ENCODE measurements at regions not wholly inside any gene's neighbourhood (a gene's known extent, or its start where the extent isn't known, plus 50 kb on each side); places are given as distances from the start of the nearest gene placed in this dataset.

DNA sequence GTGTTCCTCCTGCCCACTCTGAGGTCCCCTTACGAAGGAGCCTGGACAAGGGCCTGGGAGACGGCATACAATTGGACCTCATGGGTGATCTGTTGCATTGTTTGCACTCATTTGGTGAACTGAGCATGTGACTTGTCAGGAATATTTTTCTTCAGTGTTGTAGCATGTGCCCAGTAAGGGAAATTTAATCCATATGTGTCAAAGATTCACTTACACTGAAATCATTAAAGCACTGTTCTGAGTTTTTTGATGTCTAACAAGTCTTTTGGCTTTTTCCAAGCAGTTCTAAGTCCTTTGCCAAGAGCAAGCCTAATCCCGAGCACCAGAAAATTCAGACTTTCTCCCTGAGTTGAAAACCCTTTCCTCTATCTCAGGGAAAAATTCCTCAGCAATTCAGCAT lies 61.6 kb upstream of the RPS23 start:
- Histone ChIP-seq H3K4me3 (no peak overlapping the region), H3K27ac (peak overlapping the region in 1 of 12 donors; percentile 19), H3K4me1 (peaks cover 0 to 37% (median 7%) of the 10 kb centered on the region in 12 donors), H3K36me3 (no peaks in the 10 kb centered on the region), H3K27me3 (no peaks in the 10 kb centered on the region), H3K9me3 (no peaks in the 10 kb centered on the region)
- intact Hi-C loops (cut with DNase I) = loop anchor here in 1 of 10 donors (10.0 kb wide), 2 partner anchors 305 to 455 kb away; no protein-coding TSS in a partner anchor
- no peak for ATAC-seq
- no peak for TF ChIP-seq POLR2A (IDR thresholded peaks at IDR 0.05)
- TF ChIP-seq, protein P1, sequence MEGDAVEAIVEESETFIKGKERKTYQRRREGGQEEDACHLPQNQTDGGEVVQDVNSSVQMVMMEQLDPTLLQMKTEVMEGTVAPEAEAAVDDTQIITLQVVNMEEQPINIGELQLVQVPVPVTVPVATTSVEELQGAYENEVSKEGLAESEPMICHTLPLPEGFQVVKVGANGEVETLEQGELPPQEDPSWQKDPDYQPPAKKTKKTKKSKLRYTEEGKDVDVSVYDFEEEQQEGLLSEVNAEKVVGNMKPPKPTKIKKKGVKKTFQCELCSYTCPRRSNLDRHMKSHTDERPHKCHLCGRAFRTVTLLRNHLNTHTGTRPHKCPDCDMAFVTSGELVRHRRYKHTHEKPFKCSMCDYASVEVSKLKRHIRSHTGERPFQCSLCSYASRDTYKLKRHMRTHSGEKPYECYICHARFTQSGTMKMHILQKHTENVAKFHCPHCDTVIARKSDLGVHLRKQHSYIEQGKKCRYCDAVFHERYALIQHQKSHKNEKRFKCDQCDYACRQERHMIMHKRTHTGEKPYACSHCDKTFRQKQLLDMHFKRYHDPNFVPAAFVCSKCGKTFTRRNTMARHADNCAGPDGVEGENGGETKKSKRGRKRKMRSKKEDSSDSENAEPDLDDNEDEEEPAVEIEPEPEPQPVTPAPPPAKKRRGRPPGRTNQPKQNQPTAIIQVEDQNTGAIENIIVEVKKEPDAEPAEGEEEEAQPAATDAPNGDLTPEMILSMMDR (IDR thresholded peaks at IDR 0.05) = no peak
- DNase-seq = no peak
- 90 to 95% (median 92%) methylated on average over 3 of the region's 3 CpGs for WGBS, 4 donors

DNA sequence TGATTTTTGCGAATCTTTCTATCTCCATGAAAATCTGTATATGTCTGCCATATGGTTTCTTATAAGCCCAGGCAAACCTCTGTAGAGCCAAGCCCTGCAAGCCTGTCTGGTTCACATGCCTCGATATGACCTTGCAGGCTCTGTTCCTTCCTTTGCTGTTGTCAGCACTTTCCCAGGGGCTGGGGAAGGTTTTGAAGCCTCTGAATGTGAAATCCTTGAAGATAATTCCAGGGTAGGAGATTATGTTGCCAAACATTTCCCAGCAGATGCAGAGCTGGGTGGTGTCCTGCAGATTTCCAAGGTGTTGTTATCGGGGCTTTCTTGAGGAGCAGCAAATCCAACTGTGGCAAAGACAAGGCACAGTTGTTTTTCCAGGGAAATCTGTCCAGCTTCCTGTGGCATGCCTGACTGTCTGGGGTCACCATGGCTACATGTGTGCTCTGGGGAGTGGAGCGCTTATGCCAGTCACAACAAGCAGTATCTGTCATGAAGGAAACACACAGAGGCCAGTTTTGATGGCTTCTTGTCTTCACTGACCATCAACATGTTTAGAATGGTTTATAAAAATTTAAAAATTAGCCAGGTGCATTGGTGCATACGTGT lies 60.7 kb upstream of the RPS23 start:
- intact Hi-C loops (cut with DNase I) = no loop called here
- DNase-seq (no peak), ATAC-seq (no peak)
- Histone ChIP-seq H3K4me3 (no peak overlapping the region), H3K27me3 (no peaks in the 10 kb centered on the region), H3K9me3 (no peaks in the 10 kb centered on the region), H3K36me3 (no peaks in the 10 kb centered on the region), H3K27ac (no peak overlapping the region), H3K4me1 (peaks cover 0 to 46% (median 14%) of the 10 kb centered on the region in 12 donors)
- TF ChIP-seq, protein P1 (IDR thresholded peaks at IDR 0.05) = no peak
- TF ChIP-seq POLR2A (IDR thresholded peaks at IDR 0.05) = no peak
- whole genome bisulfite sequencing, 4 donors = 59 to 72% (median 65%) methylated on average over 5 of the region's 5 CpGs

- H3K27me3 ChIP-seq = no peaks in the 10 kb centered on the region
- H3K4me1 ChIP-seq = peaks cover 0 to 64% (median 14%) of the 10 kb centered on the region in 12 donors
- TF ChIP-seq, protein P1 (IDR thresholded peaks at IDR 0.05) = no peak
- no peak for TF ChIP-seq POLR2A (IDR thresholded peaks at IDR 0.05)
- no peak for ATAC-seq
- H3K4me3 ChIP-seq = no peak overlapping the region
- 90 to 95% (median 92%) methylated on average over 1 of the region's 1 CpG for WGBS, 4 donors
- H3K27ac ChIP-seq = no peak overlapping the region
- H3K36me3 ChIP-seq = no peaks in the 10 kb centered on the region
- DNase-seq = no peak
- intact Hi-C loops (cut with DNase I) = no loop called here
- no peaks in the 10 kb centered on the region for H3K9me3 ChIP-seq
Observed at GRCh38 chr5:82336959-82337351, 58.8 kb upstream of the RPS23 start.

GRCh38 chr5:82336226-82336958 lies 58.2 kb upstream of the RPS23 start:
- intact Hi-C loops (cut with DNase I) = no loop called here
- Histone ChIP-seq H3K27me3 (no peaks in the 10 kb centered on the region), H3K9me3 (no peaks in the 10 kb centered on the region), H3K27ac (peak overlapping the region in 7 of 12 donors; percentile 39 to 92 (median 73)), H3K4me3 (no peak overlapping the region), H3K36me3 (no peaks in the 10 kb centered on the region), H3K4me1 (peaks cover 0 to 70% (median 14%) of the 10 kb centered on the region in 12 donors)
- ATAC-seq = no peak
- TF ChIP-seq POLR2A (IDR thresholded peaks at IDR 0.05) = no peak
- TF ChIP-seq, protein P1 (IDR thresholded peaks at IDR 0.05) = no peak
- DNase-seq = no peak
- WGBS, 4 donors = 72 to 81% (median 81%) methylated on average over 3 of the region's 3 CpGs
